HG03175 (cell line): ENCODE measurements at regions not wholly inside any gene's neighbourhood (a gene's known extent, or its start where the extent isn't known, plus 50 kb on each side); places are given as distances from the start of the nearest gene placed in this dataset.

Experiments
- ATAC-seq: cut with Tn5 transposase; IDR thresholded peaks from one replicate; pipeline ENCODE4 v1.9.1; 2021; ENCODE audit warnings: mild to moderate bottlenecking, moderate library complexity; ENCODE audit not compliant: unreplicated experiment

- ATAC-seq = no peak
Measured at GRCh38 chr4:189060104-189060503, 880.6 kb upstream of the FRG1 start.

- ATAC-seq = no peak
Measured at GRCh38 chr4:189062047-189062820, 878.4 kb upstream of the FRG1 start.

GRCh38 chr4:189069772-189070171, 870.9 kb upstream of the FRG1 start:
- no peak for ATAC-seq

- no peak for ATAC-seq
Measured at GRCh38 chr4:189071241-189071640, 869.4 kb upstream of the FRG1 start.

- no peak for ATAC-seq
Measured at GRCh38 chr4:189073739-189074138, 866.9 kb upstream of the FRG1 start.

GRCh38 chr4:189081826-189082225, 858.8 kb upstream of the FRG1 start:
- ATAC-seq = no peak

- no peak for ATAC-seq
Measured at GRCh38 chr4:189083769-189084168, 856.9 kb upstream of the FRG1 start.

- no peak for ATAC-seq
Measured at GRCh38 chr4:189084671-189085070, 856.0 kb upstream of the FRG1 start.

GRCh38 chr4:189087971-189088370, 852.7 kb upstream of the FRG1 start:
- ATAC-seq = no peak

- ATAC-seq = no peak
Measured at GRCh38 chr4:189088780-189089179, 851.9 kb upstream of the FRG1 start.

- ATAC-seq = no peak
Measured at GRCh38 chr4:189090174-189090814, 850.4 kb upstream of the FRG1 start.

- no peak for ATAC-seq
Measured at GRCh38 chr4:189092581-189092980, 848.1 kb upstream of the FRG1 start.

GRCh38 chr4:189096108-189096507, 844.6 kb upstream of the FRG1 start:
- ATAC-seq = no peak

GRCh38 chr4:189096717-189097116, 844.0 kb upstream of the FRG1 start:
- no peak for ATAC-seq

GRCh38 chr4:189098932-189099696, 841.6 kb upstream of the FRG1 start:
- ATAC-seq = no peak

GRCh38 chr4:189113389-189113888, 827.2 kb upstream of the FRG1 start:
- ATAC-seq = no peak

GRCh38 chr4:189117426-189117825, 823.2 kb upstream of the FRG1 start:
- ATAC-seq = no peak

- no peak for ATAC-seq
Measured at GRCh38 chr4:189121336-189121735, 819.3 kb upstream of the FRG1 start.

- ATAC-seq = no peak
Measured at GRCh38 chr4:189124149-189124758, 816.4 kb upstream of the FRG1 start.

GRCh38 chr4:189124791-189125190, 815.9 kb upstream of the FRG1 start:
- no peak for ATAC-seq

GRCh38 chr4:189126040-189126439, 814.6 kb upstream of the FRG1 start:
- no peak for ATAC-seq
